ENCODE measurements at regions not wholly inside any gene's neighbourhood (a gene's known extent, or its start where the extent isn't known, plus 50 kb on each side); places are given as distances from the start of the nearest gene placed in this dataset.

DNA sequence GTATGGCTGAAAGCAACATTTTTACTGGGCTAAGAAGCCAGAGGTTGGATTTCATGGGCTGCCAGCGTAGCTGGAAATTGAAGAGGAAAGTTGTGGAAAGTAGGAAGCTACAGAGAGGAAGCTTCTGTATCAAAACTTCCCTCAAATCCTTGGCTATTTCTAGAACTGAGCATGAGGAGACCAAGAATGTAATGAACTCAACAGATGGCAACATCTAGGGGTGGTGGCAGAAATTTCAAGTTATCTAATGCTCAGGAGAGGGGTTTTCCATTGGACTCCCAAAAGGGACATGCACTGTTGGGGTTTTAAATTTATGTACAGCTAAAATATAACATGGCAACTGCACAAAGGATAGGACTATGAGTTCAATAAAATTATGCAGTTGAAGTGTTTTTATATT lies 151.3 kb downstream of the DHRS2 start:
- ATAC-seq (no peak), DNase-seq (no peak)
- H3K4me3 ChIP-seq, result no peak overlapping the region
- TF ChIP-seq, protein P1, sequence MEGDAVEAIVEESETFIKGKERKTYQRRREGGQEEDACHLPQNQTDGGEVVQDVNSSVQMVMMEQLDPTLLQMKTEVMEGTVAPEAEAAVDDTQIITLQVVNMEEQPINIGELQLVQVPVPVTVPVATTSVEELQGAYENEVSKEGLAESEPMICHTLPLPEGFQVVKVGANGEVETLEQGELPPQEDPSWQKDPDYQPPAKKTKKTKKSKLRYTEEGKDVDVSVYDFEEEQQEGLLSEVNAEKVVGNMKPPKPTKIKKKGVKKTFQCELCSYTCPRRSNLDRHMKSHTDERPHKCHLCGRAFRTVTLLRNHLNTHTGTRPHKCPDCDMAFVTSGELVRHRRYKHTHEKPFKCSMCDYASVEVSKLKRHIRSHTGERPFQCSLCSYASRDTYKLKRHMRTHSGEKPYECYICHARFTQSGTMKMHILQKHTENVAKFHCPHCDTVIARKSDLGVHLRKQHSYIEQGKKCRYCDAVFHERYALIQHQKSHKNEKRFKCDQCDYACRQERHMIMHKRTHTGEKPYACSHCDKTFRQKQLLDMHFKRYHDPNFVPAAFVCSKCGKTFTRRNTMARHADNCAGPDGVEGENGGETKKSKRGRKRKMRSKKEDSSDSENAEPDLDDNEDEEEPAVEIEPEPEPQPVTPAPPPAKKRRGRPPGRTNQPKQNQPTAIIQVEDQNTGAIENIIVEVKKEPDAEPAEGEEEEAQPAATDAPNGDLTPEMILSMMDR (IDR thresholded peaks at IDR 0.05), result no peak
- H3K4me1 ChIP-seq (ENCODE audit: low read depth), result no peaks in the 10 kb centered on the region
- no peaks in the 10 kb centered on the region for H3K36me3 ChIP-seq (ENCODE audit: low read depth)
- intact Hi-C loops (cut with DNase I, micrococcal nuclease), result no loop called here
- no peaks in the 10 kb centered on the region for H3K9me3 ChIP-seq

DNA sequence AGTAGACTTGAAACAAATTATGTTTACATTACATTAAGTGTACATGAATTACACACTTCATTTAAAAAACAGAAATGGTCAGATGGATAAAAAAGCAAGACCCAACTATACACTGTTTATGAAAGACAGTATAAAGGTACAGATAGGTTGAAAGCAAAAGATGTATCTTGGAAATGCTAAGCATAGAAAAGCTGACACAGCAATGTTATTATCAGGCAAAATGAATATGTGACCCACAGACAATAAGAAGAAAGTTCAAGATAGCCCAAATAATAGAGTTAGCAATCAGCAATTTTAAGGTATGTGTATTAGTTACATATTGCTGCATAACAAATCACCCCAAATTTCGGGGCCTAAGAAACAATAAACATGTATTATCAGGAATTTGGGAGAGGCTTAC lies 153.5 kb downstream of the DHRS2 start:
- Histone ChIP-seq H3K36me3 (ENCODE audit: low read depth) (no peaks in the 10 kb centered on the region), H3K9me3 (no peaks in the 10 kb centered on the region), H3K4me1 (ENCODE audit: low read depth) (no peaks in the 10 kb centered on the region), H3K4me3 (no peak overlapping the region)
- ATAC-seq, result no peak
- no peak for DNase-seq
- TF ChIP-seq, protein P1 (IDR thresholded peaks at IDR 0.05), result no peak
- intact Hi-C loops (cut with DNase I, micrococcal nuclease), result no loop called here

DNA sequence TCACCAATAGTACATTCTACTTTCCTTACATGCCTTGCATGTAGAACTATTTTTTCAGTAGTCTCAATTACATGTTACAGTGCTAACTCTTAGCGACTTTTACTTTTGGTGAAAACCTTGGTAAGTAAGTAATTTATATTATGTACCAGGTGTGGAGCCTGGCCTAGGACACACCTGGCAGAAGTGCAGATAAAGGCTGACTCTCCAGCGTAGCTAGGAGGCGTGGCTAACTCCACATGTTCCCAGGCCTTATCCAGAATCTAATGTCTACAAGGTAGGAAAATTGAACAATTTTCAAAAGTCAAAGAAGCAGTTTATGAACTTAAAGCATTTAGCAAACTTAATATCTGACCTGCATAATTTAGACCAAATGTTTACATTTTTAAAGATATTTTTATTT lies 157.4 kb downstream of the DHRS2 start:
- peak in 1 of 3 donors; percentile 34 for DNase-seq
- TF ChIP-seq, protein P1 (IDR thresholded peaks at IDR 0.05), result no peak
- intact Hi-C loops (cut with DNase I, micrococcal nuclease), result no loop called here
- no peak overlapping the region for H3K4me3 ChIP-seq
- no peaks in the 10 kb centered on the region for H3K4me1 ChIP-seq (ENCODE audit: low read depth)
- H3K36me3 ChIP-seq (ENCODE audit: low read depth), result no peaks in the 10 kb centered on the region
- peak; percentile 78 for ATAC-seq
- H3K9me3 ChIP-seq, result no peaks in the 10 kb centered on the region

DNA sequence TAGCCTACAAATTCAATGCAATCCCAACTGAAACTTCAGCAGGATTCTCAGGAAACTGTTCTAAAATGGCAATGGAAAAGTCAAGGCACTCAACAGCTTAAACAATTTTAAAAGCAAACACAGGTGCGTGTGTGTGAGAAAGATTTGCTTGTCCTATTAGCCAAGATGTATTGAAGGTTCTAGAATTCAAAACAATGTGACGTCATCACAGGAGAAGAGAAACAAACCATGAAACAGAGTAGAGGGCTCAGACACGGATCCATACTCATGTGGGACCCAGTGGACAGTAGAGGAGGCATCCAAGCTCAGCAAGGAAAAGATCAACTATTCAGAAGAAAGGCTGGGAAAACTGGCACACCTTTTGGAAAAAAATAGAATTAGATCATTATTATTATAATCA lies 152.8 kb upstream of the DHRS4 start:
- intact Hi-C loops (cut with DNase I, micrococcal nuclease), result no loop called here
- no peak for DNase-seq
- TF ChIP-seq, protein P1 (IDR thresholded peaks at IDR 0.05), result no peak
- ATAC-seq, result no peak
- H3K36me3 ChIP-seq (ENCODE audit: low read depth), result no peaks in the 10 kb centered on the region
- no peak overlapping the region for H3K4me3 ChIP-seq
- peaks cover 6% of the 10 kb centered on the region for H3K9me3 ChIP-seq
- H3K4me1 ChIP-seq (ENCODE audit: low read depth), result no peaks in the 10 kb centered on the region

DNA sequence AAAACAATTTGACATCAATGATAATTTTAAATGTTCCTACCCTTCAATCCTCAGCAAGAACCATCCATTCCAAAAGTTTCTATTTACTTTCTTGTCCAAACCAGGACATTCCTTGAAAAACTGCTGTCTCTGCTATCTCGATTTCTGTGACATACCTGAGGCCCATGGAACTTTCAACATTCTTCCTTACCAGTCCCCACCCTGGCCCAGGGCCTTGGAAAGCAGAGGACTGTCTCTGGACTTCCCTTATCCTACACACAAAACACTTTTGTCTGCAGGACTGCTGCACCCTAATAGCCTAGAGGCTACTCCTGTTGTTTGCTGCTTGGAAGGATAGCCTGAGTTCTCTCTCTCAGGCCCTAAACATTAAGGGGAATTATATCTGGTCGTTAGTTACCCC lies 151.8 kb upstream of the DHRS4 start:
- Histone ChIP-seq H3K36me3 (ENCODE audit: low read depth) (no peaks in the 10 kb centered on the region), H3K9me3 (peaks cover 7% of the 10 kb centered on the region), H3K4me3 (no peak overlapping the region), H3K4me1 (ENCODE audit: low read depth) (no peaks in the 10 kb centered on the region)
- TF ChIP-seq, protein P1 (IDR thresholded peaks at IDR 0.05), result no peak
- no peak for DNase-seq
- intact Hi-C loops (cut with DNase I, micrococcal nuclease), result no loop called here
- ATAC-seq, result no peak

DNA sequence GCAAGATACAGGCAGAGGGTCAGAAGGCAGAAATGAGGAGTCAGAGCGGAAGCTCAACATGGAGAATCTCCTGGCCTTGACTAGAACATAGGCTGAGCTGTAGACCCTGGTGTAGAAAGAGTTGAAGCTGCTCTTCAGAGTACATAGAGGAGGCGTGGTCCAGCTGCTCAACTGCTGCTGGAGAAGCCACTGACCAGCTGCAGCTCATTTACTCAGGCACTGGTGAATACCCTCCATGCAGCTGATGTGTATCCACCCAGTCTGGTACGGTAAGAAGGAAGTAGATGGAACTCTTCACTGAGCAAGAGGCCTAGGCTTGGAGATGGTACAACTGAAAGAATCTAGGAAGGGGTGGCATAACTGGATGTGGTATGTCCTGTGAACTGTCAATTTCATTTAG lies 148.8 kb upstream of the DHRS4 start:
- ATAC-seq, result no peak
- Histone ChIP-seq H3K4me3 (no peak overlapping the region), H3K9me3 (peaks cover 7% of the 10 kb centered on the region), H3K4me1 (ENCODE audit: low read depth) (no peaks in the 10 kb centered on the region), H3K36me3 (ENCODE audit: low read depth) (no peaks in the 10 kb centered on the region)
- intact Hi-C loops (cut with DNase I, micrococcal nuclease), result no loop called here
- DNase-seq, result no peak
- TF ChIP-seq, protein P1 (IDR thresholded peaks at IDR 0.05), result no peak
